ENCODE measurements at regions not wholly inside any gene's neighbourhood (a gene's known extent, or its start where the extent isn't known, plus 50 kb on each side); places are given as distances from the start of the nearest gene placed in this dataset.

GRCh38 chr14:22314183-22314820 is 274.7 kb downstream of the DAD1 start:
- Histone ChIP-seq H3K9ac (ENCODE audit: low read depth, low read length) (no peak overlapping the region), H4K8ac (ENCODE audit: low read depth in 2 of 2, low read length in 2 of 2) (no peak overlapping the region), H3K4ac (ENCODE audit: low read depth, low read length) (no peak overlapping the region), H3K4me1 (ENCODE audit: control insufficient read depth, insufficient read depth, low read length) (no peaks in the 10 kb centered on the region), H3K27ac (ENCODE audit: insufficient read depth, low read length) (no peak overlapping the region), H2AK5ac (ENCODE audit: low read depth, low read length) (no peak overlapping the region), H4K20me1 (ENCODE audit: insufficient read depth, low read length) (no peaks in the 10 kb centered on the region), H4K5ac (ENCODE audit: low read depth, low read length) (no peak overlapping the region), H3K4me2 (ENCODE audit: low read depth, low read length) (no peak overlapping the region), H3K18ac (ENCODE audit: low read depth, low read length) (no peak overlapping the region), H2AFZ (replicated peaks; ENCODE audit: low read length, poor library complexity) (no peak overlapping the region), H4K91ac (ENCODE audit: insufficient read depth, low read depth, low read length) (no peak overlapping the region), H3K36me3 (ENCODE audit: control insufficient read depth, insufficient read depth, low read length) (no peaks in the 10 kb centered on the region), H3K23ac (ENCODE audit: low read depth, low read length) (no peak overlapping the region), H3K27me3 (ENCODE audit: control insufficient read depth, insufficient read depth, low read length) (peaks cover 2% of the 10 kb centered on the region; the same call in 1 of the 2 replicates), H3K9me1 (ENCODE audit: insufficient read depth, low read length) (no peaks in the 10 kb centered on the region), H2AK9ac (replicated peaks; ENCODE audit: low read depth, low read length, poor library complexity) (no peak overlapping the region), H3K79me1 (ENCODE audit: low read depth in 1 of 2, low read length in 2 of 2) (no peaks in the 10 kb centered on the region), H2BK5ac (ENCODE audit: low read depth, low read length, poor library complexity, severe bottlenecking) (no peak overlapping the region), H3K9me3 (ENCODE audit: control insufficient read depth, insufficient read depth, low read length) (no peaks in the 10 kb centered on the region), H2BK15ac (ENCODE audit: low read depth, low read length) (no peak overlapping the region), H2BK120ac (ENCODE audit: low read depth, low read length) (no peak overlapping the region), H3K56ac (ENCODE audit: extremely low read depth, insufficient read depth, low read length) (no peak overlapping the region), H2BK20ac (ENCODE audit: low read depth, low read length) (no peak overlapping the region), H3K14ac (replicated peaks; ENCODE audit: low read depth, low read length) (no peak overlapping the region), H3K4me3 (ENCODE audit: insufficient read depth, low read depth, low read length) (no peak overlapping the region)
- intact Hi-C loops (cut with micrococcal nuclease) = loop anchor here (5.0 to 10.0 kb wide), 3 partner anchors 92 to 240 kb away; no protein-coding TSS in a partner anchor
- in situ Hi-C loops (cut with MboI; ENCODE audit: low sequenced_read_pairs) = no loop called here
- ATAC-seq (ENCODE audit: low read depth) (peak; percentile 93), DNase-seq (peak; percentile 62)
- BruUV-seq (replicated peaks) = no TSS peak
- no CpG with 5 or more reads among the region's 6 CpGs for WGBS, 2 experiments (ENCODE audit: extremely low coverage in 2 of 2, insufficient read length in 1 of 2)
- POLR2A ChIA-PET (ENCODE audit: unreplicated experiment) = no interaction called here
- TF ChIP-seq FOS (IDR thresholded peaks at IDR 0.05; ENCODE audit: low read depth, low read length) (no peak), RAD21 (IDR thresholded peaks at IDR 0.05; ENCODE audit: low read length) (peak; percentile 50), MAZ (IDR thresholded peaks at IDR 0.05; ENCODE audit: borderline replicate concordance, low read depth, low read length) (no peak), SMC3 (IDR thresholded peaks at IDR 0.05; ENCODE audit: low read depth, low read length) (peak; percentile 34; the same call in 1 of the 2 replicates), MXI1 (IDR thresholded peaks at IDR 0.05; ENCODE audit: borderline replicate concordance, low read depth, low read length) (no peak), MAFK (IDR thresholded peaks at IDR 0.05; ENCODE audit: low read depth, low read length) (no peak), CEBPB (IDR thresholded peaks at IDR 0.05; ENCODE audit: low read depth, low read length) (no peak), CTCF (conservative IDR thresholded peaks at IDR 0.05; ENCODE audit: low read depth, low read length) (peak; percentile 65), NFE2L2 (IDR thresholded peaks at IDR 0.05; ENCODE audit: low read depth, low read length) (no peak), BHLHE40 (IDR thresholded peaks at IDR 0.05; ENCODE audit: low read depth, low read length) (no peak), USF2 (IDR thresholded peaks at IDR 0.05; ENCODE audit: low read depth, low read length) (no peak), ELK1 (IDR thresholded peaks at IDR 0.05; ENCODE audit: borderline replicate concordance, low read depth, low read length) (no peak)
- dilution Hi-C loops (cut with HindIII; ENCODE audit: low sequenced_read_pairs, unreplicated experiment) = no loop called here
- CTCF ChIA-PET = interaction anchor here (0.6 to 0.7 kb wide), 2 partner anchors 57 to 95 kb away, joined by 4 read pairs; no protein-coding TSS in a partner anchor

All from IMR-90 (cell line).